ENCODE measurements at regions not wholly inside any gene's neighbourhood (a gene's known extent, or its start where the extent isn't known, plus 50 kb on each side); places are given as distances from the start of the nearest gene placed in this dataset.

DNA sequence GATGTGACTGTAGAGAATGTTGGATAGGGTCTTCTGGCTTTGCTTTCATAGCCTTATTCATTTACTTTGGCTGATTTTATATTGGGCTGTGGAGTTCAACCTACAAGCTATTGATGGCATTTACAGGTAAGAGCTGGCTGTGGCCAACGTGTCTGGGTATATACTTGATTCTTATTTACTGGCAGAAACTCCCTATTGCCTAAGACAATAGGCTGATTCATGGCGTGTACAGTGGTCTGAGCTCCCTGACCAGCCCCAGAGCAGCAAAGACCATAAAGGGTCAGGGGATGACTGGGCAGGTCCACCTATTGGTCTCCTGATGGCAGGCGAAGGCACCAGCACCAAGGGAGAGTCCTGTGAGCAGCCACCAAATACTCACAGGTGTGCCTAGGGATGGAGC, 190.2 kb upstream of the DMRTA1 start:
- TF ChIP-seq POLR2A (IDR thresholded peaks at IDR 0.05; ENCODE audit: low read depth, low read length) (no peak), POLR2AphosphoS5 (IDR thresholded peaks at IDR 0.05; ENCODE audit: low read depth, low read length) (no peak), TAF1 (IDR thresholded peaks at IDR 0.05; ENCODE audit: borderline replicate concordance, low read depth, low read length) (no peak)
- DNase-seq (ENCODE audit: insufficient read length) (no peak), FAIRE-seq (no peak)

DNA sequence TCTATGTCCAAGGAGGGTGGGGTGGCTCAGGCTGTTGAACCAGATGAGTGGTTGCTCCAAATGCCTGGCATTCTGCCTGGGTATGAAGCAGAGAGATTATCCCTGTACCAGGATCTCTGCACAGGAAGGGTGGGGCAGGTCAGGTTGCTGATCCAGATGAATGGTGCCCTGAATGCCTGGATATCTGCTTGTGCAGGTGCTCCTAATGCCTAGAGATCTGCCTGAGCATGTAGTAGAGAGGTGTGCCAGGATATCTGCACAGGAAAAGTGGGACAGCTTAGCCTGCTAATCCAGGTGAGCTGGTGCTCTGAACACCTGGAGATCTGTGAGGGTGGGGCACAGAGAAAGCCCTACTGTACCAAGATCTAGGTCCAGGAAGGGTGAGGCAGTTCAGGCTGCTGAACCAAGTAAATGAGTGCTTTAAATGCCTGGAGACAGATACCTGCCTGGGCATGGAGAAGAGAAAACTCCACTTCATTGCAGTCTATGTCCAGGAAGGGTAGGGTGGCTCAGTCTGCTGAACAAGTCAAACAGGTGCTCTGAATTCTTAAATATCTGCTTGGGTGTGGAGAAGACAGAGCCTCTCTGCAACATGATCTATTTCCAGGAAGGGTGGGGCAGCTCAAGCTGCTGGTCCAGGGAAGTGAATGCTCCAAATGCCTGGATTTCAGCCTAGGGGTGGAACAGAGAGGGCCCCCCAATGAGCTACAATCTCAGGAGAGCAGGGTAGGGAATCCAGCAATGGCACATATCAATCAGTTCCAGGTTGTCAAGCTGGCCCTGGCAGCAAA, 189.4 kb upstream of the DMRTA1 start:
- TF ChIP-seq TAF1 (IDR thresholded peaks at IDR 0.05; ENCODE audit: borderline replicate concordance, low read depth, low read length) (no peak), POLR2A (IDR thresholded peaks at IDR 0.05; ENCODE audit: low read depth, low read length) (no peak), POLR2AphosphoS5 (IDR thresholded peaks at IDR 0.05; ENCODE audit: low read depth, low read length) (no peak)
- no peak for FAIRE-seq
- DNase-seq (ENCODE audit: insufficient read length) = no peak

DNA sequence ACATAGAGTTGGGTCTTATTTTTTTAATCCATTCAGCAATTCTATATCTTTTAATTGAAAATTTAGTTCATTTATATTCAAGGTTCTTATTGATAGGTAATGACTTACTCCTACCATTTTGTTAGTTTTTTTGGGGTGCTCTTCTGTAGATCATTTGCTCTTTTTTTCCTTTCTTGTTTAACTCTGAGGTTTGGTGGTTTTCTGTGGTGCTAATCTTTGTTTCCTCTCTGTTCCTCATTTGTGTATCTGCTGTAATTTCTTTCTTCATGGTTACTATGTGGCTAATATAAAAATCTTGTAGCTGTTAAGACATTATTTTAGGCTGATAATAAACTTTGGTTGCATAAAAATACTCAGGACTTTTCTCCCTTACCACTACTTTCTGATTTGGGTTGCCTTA, 181.6 kb upstream of the DMRTA1 start:
- DNase-seq (ENCODE audit: insufficient read length) = no peak
- FAIRE-seq = no peak
- no peak for TF ChIP-seq POLR2A (IDR thresholded peaks at IDR 0.05; ENCODE audit: low read depth, low read length)
- TF ChIP-seq POLR2AphosphoS5 (IDR thresholded peaks at IDR 0.05; ENCODE audit: low read depth, low read length) = no peak
- TF ChIP-seq TAF1 (IDR thresholded peaks at IDR 0.05; ENCODE audit: borderline replicate concordance, low read depth, low read length) = no peak

DNA sequence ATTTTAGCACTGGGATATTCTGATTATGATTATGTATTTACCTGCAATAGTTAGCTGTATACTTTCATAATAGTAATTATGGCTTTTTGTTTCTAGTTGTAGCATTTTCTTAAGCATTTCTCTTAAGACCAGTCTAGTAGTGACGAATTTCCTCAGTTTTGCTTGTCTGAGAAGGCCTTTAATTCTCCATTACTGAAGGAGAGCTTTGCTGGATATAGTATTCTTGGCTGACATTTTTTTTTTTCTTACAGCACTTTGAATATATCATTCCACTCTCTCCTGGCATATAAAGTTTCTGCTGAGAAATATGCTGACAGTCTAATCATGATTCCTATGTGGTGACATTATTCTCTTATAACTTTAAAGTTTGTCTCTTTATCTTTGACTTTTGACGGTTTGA, 181.1 kb upstream of the DMRTA1 start:
- no peak for TF ChIP-seq POLR2AphosphoS5 (IDR thresholded peaks at IDR 0.05; ENCODE audit: low read depth, low read length)
- no peak for TF ChIP-seq TAF1 (IDR thresholded peaks at IDR 0.05; ENCODE audit: borderline replicate concordance, low read depth, low read length)
- TF ChIP-seq POLR2A (IDR thresholded peaks at IDR 0.05; ENCODE audit: low read depth, low read length) = no peak
- FAIRE-seq (no peak), DNase-seq (ENCODE audit: insufficient read length) (no peak)

DNA sequence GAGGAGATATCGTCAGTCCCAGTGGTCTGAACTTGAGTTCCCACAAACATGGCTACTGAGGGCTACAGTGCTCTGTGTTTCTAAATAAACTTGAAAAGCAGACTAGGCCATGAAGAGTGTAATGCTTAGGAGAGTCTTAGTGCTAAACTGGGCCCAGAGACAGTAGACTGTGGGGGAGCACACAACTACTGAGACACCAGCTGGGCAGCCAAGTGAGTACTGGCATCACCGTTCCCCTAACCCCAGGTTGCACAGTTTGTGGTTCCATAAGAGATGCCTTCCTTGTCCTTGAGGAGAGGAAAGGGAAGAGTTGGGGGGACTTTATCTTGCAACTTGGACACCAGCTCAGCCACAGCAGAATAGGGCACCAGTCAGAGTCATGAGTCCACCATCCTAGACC, 172.1 kb upstream of the DMRTA1 start:
- TF ChIP-seq TAF1 (IDR thresholded peaks at IDR 0.05; ENCODE audit: borderline replicate concordance, low read depth, low read length) = no peak
- no peak for TF ChIP-seq POLR2AphosphoS5 (IDR thresholded peaks at IDR 0.05; ENCODE audit: low read depth, low read length)
- no peak for TF ChIP-seq POLR2A (IDR thresholded peaks at IDR 0.05; ENCODE audit: low read depth, low read length)
- no peak for FAIRE-seq
- no peak for DNase-seq (ENCODE audit: insufficient read length)

DNA sequence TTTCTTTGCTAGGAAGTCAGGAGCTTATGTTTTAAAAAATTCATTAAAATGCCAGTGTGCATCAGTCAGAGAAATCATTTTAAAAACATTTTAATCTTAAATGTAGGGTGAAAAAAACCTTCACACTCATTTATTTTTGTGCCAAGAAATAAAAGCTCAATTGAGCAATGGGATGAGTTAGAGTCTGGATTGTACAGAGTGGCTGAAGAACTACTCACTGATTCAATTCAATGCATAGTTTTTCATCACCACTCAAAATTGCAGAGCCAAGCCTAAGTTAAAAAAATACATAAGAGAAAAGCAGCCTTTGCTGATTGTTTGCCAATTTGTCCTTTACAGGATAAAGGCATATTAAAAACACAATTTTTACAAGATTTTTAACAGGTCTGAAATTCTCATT, 168.2 kb upstream of the DMRTA1 start:
- FAIRE-seq (no peak), DNase-seq (ENCODE audit: insufficient read length) (no peak)
- no peak for TF ChIP-seq TAF1 (IDR thresholded peaks at IDR 0.05; ENCODE audit: borderline replicate concordance, low read depth, low read length)
- TF ChIP-seq POLR2A (IDR thresholded peaks at IDR 0.05; ENCODE audit: low read depth, low read length) = no peak
- TF ChIP-seq POLR2AphosphoS5 (IDR thresholded peaks at IDR 0.05; ENCODE audit: low read depth, low read length) = no peak

DNA sequence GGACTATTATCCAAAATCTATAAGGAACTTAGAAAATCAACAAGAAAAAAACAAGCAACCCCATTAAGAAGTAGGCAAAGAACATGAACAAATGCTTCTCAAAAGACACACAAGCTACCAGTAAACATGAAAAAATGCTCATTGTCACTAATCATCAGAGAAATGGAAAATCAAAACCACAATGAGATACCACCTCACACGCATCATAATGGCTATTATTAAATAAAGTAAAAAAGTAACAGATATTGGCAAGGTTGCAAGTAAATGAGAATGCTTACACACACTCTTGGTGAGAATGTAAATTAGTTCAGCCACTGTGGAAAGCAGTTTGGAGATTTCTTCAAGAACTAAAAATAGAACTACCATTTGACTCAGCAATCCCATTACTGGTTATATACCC, 167.0 kb upstream of the DMRTA1 start:
- TF ChIP-seq POLR2AphosphoS5 (IDR thresholded peaks at IDR 0.05; ENCODE audit: low read depth, low read length) (no peak), TAF1 (IDR thresholded peaks at IDR 0.05; ENCODE audit: borderline replicate concordance, low read depth, low read length) (no peak), POLR2A (IDR thresholded peaks at IDR 0.05; ENCODE audit: low read depth, low read length) (no peak)
- DNase-seq (ENCODE audit: insufficient read length) (no peak), FAIRE-seq (no peak)

DNA sequence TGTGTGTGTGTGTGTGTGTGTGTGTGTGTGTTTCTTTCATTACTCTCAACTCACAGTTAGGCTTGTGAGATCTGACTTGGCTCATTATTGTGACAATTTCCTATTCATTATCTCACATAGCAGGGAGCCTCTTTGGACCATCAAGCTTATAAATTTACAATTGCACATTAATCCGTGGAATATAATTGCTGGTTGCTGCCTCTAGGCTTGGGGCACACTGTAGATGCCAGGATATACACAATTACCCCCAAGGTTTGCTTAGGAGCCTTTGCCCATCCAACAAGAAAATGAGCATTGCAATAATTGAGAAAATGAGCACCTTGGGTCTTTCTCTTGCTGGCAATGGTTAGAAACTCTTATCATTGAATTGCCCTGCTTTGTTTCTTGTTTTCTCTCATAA, 161.6 kb upstream of the DMRTA1 start:
- TF ChIP-seq TAF1 (IDR thresholded peaks at IDR 0.05; ENCODE audit: borderline replicate concordance, low read depth, low read length) (no peak), POLR2AphosphoS5 (IDR thresholded peaks at IDR 0.05; ENCODE audit: low read depth, low read length) (no peak), POLR2A (IDR thresholded peaks at IDR 0.05; ENCODE audit: low read depth, low read length) (no peak)
- no peak for DNase-seq (ENCODE audit: insufficient read length)
- no peak for FAIRE-seq

DNA sequence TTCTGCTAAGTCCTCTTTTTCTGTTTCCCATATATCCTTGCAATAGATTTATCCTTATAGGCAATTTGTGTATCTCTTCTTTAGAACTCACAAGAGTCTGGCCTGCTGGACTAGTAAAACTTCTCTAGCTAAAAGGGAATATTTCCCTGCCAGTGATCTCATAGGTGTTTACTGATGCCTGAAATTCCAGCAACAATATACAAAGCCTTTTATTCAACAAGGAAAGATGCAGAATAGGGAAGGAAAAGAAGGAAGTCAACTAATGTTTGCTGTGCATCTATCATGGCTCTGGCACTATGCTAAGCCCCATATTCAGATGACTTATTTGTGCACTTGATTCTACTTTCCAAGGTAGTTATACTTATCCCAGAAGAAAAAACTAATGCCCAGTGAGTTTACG, 160.0 kb upstream of the DMRTA1 start:
- FAIRE-seq = no peak
- DNase-seq (ENCODE audit: insufficient read length) = no peak
- no peak for TF ChIP-seq TAF1 (IDR thresholded peaks at IDR 0.05; ENCODE audit: borderline replicate concordance, low read depth, low read length)
- TF ChIP-seq POLR2A (IDR thresholded peaks at IDR 0.05; ENCODE audit: low read depth, low read length) = no peak
- no peak for TF ChIP-seq POLR2AphosphoS5 (IDR thresholded peaks at IDR 0.05; ENCODE audit: low read depth, low read length)

DNA sequence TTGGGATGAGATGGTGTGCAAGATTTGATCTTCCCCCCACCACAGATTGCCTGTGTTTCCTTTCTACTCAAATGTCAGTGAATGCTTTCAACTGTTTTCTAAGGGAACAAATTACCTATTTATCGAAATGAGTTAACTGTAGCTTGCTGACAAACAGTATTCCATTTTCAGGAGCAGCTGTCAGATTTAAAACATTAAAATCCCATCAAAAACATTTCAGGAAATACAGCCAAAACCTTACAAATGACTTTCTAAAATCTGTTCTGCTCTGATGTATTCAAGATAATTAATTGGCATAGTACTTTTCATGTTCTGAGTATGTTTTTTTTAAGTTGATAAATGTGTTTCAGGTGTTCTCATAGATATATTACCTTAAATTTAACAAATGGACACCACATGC, 158.0 kb upstream of the DMRTA1 start:
- FAIRE-seq = no peak

DNA sequence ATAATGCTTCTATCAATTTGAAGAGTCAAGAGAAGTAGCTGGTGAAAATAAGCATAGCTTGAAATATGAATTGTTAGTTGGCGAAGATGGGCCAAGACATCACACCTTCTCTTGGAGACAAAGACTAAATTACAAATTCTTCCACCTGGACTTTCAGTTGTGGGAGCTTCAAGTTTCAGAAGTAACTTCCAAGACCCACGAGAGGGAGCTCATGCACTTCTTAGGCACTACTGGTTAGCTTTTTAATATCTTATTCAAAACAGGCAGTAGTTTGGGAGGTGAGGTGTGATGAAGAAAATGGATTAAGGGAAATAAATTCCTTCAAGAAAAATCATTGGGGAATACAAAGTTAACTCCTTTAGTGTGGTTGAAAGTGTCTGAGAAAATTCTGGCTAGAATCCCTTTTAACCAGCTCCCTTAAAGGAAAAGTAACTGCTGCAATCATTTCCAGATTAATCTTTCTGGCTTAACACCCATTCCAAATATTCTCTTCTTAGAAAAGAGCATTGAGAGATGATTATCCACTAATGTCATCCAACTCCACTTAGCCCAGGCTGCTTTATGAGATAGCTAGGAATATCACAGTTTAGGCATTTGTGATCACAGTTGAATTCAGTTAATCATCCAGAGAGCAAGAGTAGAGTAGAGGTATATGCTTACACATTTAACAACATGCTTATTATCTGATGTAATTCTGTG, 139.5 kb upstream of the DMRTA1 start:
- FAIRE-seq = no peak

More for the DNA sequence above, 158.0 kb upstream of the DMRTA1 start:
- no peak for TF ChIP-seq POLR2A (IDR thresholded peaks at IDR 0.05; ENCODE audit: low read depth, low read length)
- no peak for TF ChIP-seq POLR2AphosphoS5 (IDR thresholded peaks at IDR 0.05; ENCODE audit: low read depth, low read length)
- no peak for TF ChIP-seq TAF1 (IDR thresholded peaks at IDR 0.05; ENCODE audit: borderline replicate concordance, low read depth, low read length)
- DNase-seq (ENCODE audit: insufficient read length) = no peak

DNA sequence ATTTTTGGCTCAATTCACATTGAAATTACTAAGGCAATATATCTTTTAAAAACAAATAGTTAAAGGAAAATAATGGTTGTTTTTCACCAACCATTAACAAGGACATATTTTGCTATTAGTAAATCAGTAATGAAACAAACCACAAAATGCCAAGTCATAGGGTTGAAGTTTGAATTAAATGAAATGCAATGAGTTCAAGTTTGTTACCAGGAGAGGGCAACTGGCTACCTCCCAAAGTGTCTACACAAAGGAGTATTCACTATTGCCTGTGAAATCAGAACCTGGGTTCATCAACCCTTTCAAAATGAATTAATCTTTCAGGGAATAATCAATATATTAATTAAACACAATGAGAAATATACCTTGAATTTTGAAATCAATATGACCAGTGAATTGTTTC, 138.4 kb upstream of the DMRTA1 start:
- TF ChIP-seq POLR2AphosphoS5 (IDR thresholded peaks at IDR 0.05; ENCODE audit: low read depth, low read length) (no peak), TAF1 (IDR thresholded peaks at IDR 0.05; ENCODE audit: borderline replicate concordance, low read depth, low read length) (no peak), POLR2A (IDR thresholded peaks at IDR 0.05; ENCODE audit: low read depth, low read length) (no peak)
- DNase-seq (ENCODE audit: insufficient read length) (no peak), FAIRE-seq (no peak)

More for the DNA sequence above, 139.5 kb upstream of the DMRTA1 start:
- no peak for TF ChIP-seq TAF1 (IDR thresholded peaks at IDR 0.05; ENCODE audit: borderline replicate concordance, low read depth, low read length)
- no peak for TF ChIP-seq POLR2A (IDR thresholded peaks at IDR 0.05; ENCODE audit: low read depth, low read length)
- TF ChIP-seq POLR2AphosphoS5 (IDR thresholded peaks at IDR 0.05; ENCODE audit: low read depth, low read length) = no peak
- no peak for DNase-seq (ENCODE audit: insufficient read length)

Data from GM12892 (cell line).